GM23338 (cell line): ENCODE measurements at regions not wholly inside any gene's neighbourhood (a gene's known extent, or its start where the extent isn't known, plus 50 kb on each side); places are given as distances from the start of the nearest gene placed in this dataset.

ENCODE experiments used
- CREB1 ChIP-seq: fragments of 250-450 bp; sonication (Bioruptor Pico); IDR thresholded peaks from 2 replicates; pipeline ENCODE4 v1.5.0; 2020; ENCODE audit warnings: low read depth, mild to moderate bottlenecking, moderate library complexity
- CTCF ChIP-seq, 2 experiments: fragments of 200-600 bp in 1 of 2; sonication (generic) in 1 of 2; conservative IDR thresholded peaks; 2 replicates each; pipeline versions ENCODE4 v1.5.1 to v1.6.1; 2016 to 2017; ENCODE audit warnings: antibody characterized with exemption in 2 of 2, low read depth in 2 of 2, mild to moderate bottlenecking in 2 of 2, moderate library complexity in 1 of 2
- POLR2AphosphoS5 ChIP-seq: IDR thresholded peaks from 2 replicates; pipeline ENCODE4 v1.6.1; 2016; ENCODE audit warnings: antibody characterized with exemption, low read depth
- REST ChIP-seq: IDR thresholded peaks from one replicate; pipeline ENCODE4 v1.6.1; 2018; ENCODE audit warnings: antibody characterized with exemption; ENCODE audit not compliant: unreplicated experiment
- ZNF114 ChIP-seq: fragments of 250-450 bp; sonication (Bioruptor Pico); IDR thresholded peaks from 2 replicates; pipeline ENCODE4 v1.5.0; 2020; ENCODE audit warnings: mild to moderate bottlenecking, moderate library complexity

GRCh38 chr2:173713904-173714555, 251.1 kb downstream of the SP3 start:
- no peak for TF ChIP-seq CTCF (conservative IDR thresholded peaks at IDR 0.05; ENCODE audit: low read depth in 2 of 2)
- no peak for TF ChIP-seq POLR2AphosphoS5
- no peak for TF ChIP-seq ZNF114
- TF ChIP-seq CREB1 = no peak
- TF ChIP-seq REST = no peak
